ENCODE measurements at regions not wholly inside any gene's neighbourhood (a gene's known extent, or its start where the extent isn't known, plus 50 kb on each side); places are given as distances from the start of the nearest gene placed in this dataset.
"Not testable (repeated sequence)": the region's sequence is repeated elsewhere in the genome, so short reads cannot be mapped to it uniquely, and the experiment has no call there.

GRCh38 chr16:13351181-13351580 is 449.8 kb downstream of the SHISA9 start:
- 57 to 58% methylated on average over 4 to 6 of the region's 6 CpGs for WGBS, 2 donors
- Histone ChIP-seq H3K27me3 (peaks cover 0 to 6% (median 0%) of the 10 kb centered on the region in 4 donors), H3K36me3 (no peaks in the 10 kb centered on the region), H3K4me3 (no peak overlapping the region), H3K4me1 (no peaks in the 10 kb centered on the region), H3K9me3 (no peaks in the 10 kb centered on the region), H3K27ac (no peak overlapping the region)
- no peak for DNase-seq
- no peak for TF ChIP-seq CTCF (IDR thresholded peaks at IDR 0.05)
- intact Hi-C loops (cut with DNase I): no loop called here

- intact Hi-C loops (cut with DNase I): no loop called here
- TF ChIP-seq POLR2A (IDR thresholded peaks at IDR 0.05) (no peak), CTCF (IDR thresholded peaks at IDR 0.05) (no peak)
- Histone ChIP-seq H3K27ac (no peak overlapping the region), H3K27me3 (peaks cover 0 to 6% (median 0%) of the 10 kb centered on the region in 4 donors), H3K4me3 (no peak overlapping the region), H3K36me3 (no peaks in the 10 kb centered on the region), H3K4me1 (no peaks in the 10 kb centered on the region), H3K9me3 (no peaks in the 10 kb centered on the region)
- no peak for DNase-seq
- WGBS, 2 donors: 32 to 34% methylated on average over 4 of the region's 4 CpGs
These were observed 450.3 kb downstream of the SHISA9 start for GRCh38 chr16:13351601-13352217.

DNA sequence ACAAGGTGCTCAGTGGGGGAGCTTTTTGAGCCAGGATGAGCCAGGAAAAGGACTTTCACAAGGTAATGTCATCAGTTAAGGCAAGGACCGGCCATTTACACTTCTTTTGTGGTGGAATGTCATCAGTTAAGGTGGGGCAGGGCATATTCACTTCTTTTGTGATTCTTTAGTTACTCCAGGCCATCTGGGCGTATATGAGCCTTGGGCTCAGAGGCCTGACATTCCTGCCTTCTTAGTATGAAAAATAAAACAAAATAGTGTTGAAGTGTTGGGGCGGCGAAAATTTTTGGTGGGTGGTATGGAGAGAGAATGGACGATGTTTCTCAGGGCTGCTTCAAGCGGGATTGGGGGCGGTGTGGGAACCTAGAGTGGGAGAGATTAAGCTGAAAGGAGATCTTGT is 451.4 kb downstream of the SHISA9 start:
- H3K27me3 ChIP-seq; intact Hi-C loops (cut with DNase I); H3K4me1 ChIP-seq; H3K27ac ChIP-seq; H3K9me3 ChIP-seq; H3K36me3 ChIP-seq; DNase-seq; H3K4me3 ChIP-seq: not testable (repeated sequence)
- 59 to 65% methylated on average over 6 to 7 of the region's 7 CpGs for WGBS, 2 donors

DNA sequence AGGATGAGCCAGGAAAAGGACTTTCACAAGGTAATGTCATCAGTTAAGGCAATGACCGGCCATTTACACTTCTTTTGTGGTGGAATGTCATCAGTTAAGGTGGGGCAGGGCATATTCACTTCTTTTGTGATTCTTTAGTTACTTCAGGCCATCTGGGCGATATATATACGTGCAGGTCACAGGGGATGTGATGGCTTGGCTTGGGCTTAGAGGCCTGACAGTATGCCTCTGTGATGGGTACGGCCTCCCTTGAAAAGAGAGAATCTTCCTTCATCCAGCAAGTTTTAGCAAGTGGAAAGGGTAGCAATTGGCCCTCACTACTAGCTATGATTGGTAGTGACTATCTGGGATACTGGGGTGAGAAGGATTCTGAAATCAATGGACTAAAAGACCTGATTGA is 456.4 kb downstream of the SHISA9 start:
- WGBS, 2 donors: 87 to 91% methylated on average over 4 of the region's 4 CpGs
- DNase-seq: not testable (repeated sequence)

DNA sequence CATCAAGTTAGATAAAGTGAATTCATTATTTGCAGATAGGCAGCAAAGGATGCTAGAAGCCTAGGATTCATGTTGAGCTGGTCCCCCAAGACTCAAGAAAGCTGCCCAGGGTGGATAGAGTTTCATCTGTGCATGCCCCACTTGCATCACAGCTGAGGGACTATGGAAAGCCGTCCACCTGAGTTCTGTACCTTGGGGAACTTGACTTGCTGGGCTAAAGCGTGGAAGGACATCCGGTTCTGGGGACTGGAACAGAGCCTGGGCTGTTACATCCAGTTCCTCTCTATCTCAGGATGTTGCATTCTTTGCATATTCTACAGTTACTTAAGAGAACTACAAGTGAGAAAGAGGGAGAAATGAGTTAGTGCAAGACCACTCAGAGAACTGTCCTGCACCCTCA is 458.4 kb downstream of the SHISA9 start:
- H3K9me3 ChIP-seq: peaks cover 0 to 9% (median 0%) of the 10 kb centered on the region in 3 donors
- WGBS, 2 donors: 74 to 80% methylated on average over 1 to 3 of the region's 3 CpGs
- H3K27ac ChIP-seq: no peak overlapping the region
- H3K27me3 ChIP-seq: no peaks in the 10 kb centered on the region
- no peaks in the 10 kb centered on the region for H3K36me3 ChIP-seq
- intact Hi-C loops (cut with DNase I): no loop called here
- H3K4me3 ChIP-seq: no peak overlapping the region
- no peak for DNase-seq
- H3K4me1 ChIP-seq: no peaks in the 10 kb centered on the region
- no peak for TF ChIP-seq CTCF (IDR thresholded peaks at IDR 0.05)
- no peak for TF ChIP-seq POLR2A (IDR thresholded peaks at IDR 0.05)

More for the DNA sequence above, 456.4 kb downstream of the SHISA9 start:
- H3K4me1 ChIP-seq; H3K36me3 ChIP-seq; H3K9me3 ChIP-seq; H3K4me3 ChIP-seq; intact Hi-C loops (cut with DNase I); H3K27me3 ChIP-seq; H3K27ac ChIP-seq: not testable (repeated sequence)

DNA sequence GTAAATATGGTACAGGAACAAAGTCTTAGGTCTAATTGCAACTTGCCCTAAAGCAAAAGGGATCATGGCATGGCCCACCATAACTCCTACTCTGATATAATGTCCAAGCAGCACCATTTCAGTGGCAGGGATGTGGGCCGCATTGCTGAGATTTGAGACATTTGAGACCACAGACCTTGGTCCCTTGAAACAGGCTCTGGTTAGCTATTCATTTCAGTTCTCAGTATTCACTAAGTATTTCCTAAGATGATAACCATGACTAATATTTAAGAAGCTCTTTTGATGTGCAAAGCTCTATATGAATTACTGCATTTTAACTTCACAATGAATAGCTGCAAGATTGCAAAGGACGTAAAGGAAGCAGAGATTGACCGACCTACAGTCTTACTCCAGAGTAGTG is 471.0 kb downstream of the SHISA9 start:
- TF ChIP-seq CTCF (IDR thresholded peaks at IDR 0.05) (no peak), POLR2A (IDR thresholded peaks at IDR 0.05) (no peak)
- H3K9me3 ChIP-seq: no peaks in the 10 kb centered on the region
- no peaks in the 10 kb centered on the region for H3K4me1 ChIP-seq
- intact Hi-C loops (cut with DNase I): no loop called here
- H3K27me3 ChIP-seq: no peaks in the 10 kb centered on the region
- no peak for DNase-seq
- H3K4me3 ChIP-seq: no peak overlapping the region
- no peak overlapping the region for H3K27ac ChIP-seq
- no peaks in the 10 kb centered on the region for H3K36me3 ChIP-seq
- WGBS, 2 donors: 89 to 90% methylated on average over 3 of the region's 3 CpGs
